HG02981 (cell line): ENCODE measurements at regions not wholly inside any gene's neighbourhood (a gene's known extent, or its start where the extent isn't known, plus 50 kb on each side); places are given as distances from the start of the nearest gene placed in this dataset.

Source experiments
- ATAC-seq: cut with Tn5 transposase; IDR thresholded peaks from one replicate; pipeline ENCODE4 v1.9.1; 2021; ENCODE audit warnings: mild to moderate bottlenecking, moderate library complexity; ENCODE audit not compliant: unreplicated experiment

GRCh38 chr2:16335947-16336346, 329.7 kb downstream of the CYRIA start:
- ATAC-seq, result no peak

GRCh38 chr2:16335604-16335930, 330.1 kb downstream of the CYRIA start:
- ATAC-seq, result no peak

GRCh38 chr2:16334886-16335603, 330.6 kb downstream of the CYRIA start:
- ATAC-seq, result no peak

- ATAC-seq, result no peak
These were observed 331.3 kb downstream of the CYRIA start for GRCh38 chr2:16334366-16334765.

- ATAC-seq, result no peak
These were observed 332.0 kb downstream of the CYRIA start for GRCh38 chr2:16333681-16334080.

- no peak for ATAC-seq
These were observed 332.7 kb downstream of the CYRIA start for GRCh38 chr2:16332681-16333557.

GRCh38 chr2:16331772-16332171, 333.9 kb downstream of the CYRIA start:
- ATAC-seq, result no peak

GRCh38 chr2:16330982-16331381, 334.7 kb downstream of the CYRIA start:
- ATAC-seq, result no peak

- ATAC-seq, result no peak
These were observed 335.1 kb downstream of the CYRIA start for GRCh38 chr2:16330571-16330970.

- ATAC-seq, result no peak
These were observed 335.6 kb downstream of the CYRIA start for GRCh38 chr2:16330012-16330411.

GRCh38 chr2:16329421-16329820, 336.2 kb downstream of the CYRIA start:
- no peak for ATAC-seq

- ATAC-seq, result no peak
These were observed 337.0 kb downstream of the CYRIA start for GRCh38 chr2:16328521-16329190.

- no peak for ATAC-seq
These were observed 338.3 kb downstream of the CYRIA start for GRCh38 chr2:16327326-16327725.

- ATAC-seq, result no peak
These were observed 338.8 kb downstream of the CYRIA start for GRCh38 chr2:16326711-16327300.

GRCh38 chr2:16325976-16326510, 339.6 kb downstream of the CYRIA start:
- ATAC-seq, result no peak

GRCh38 chr2:16325016-16325975, 340.3 kb downstream of the CYRIA start:
- ATAC-seq, result no peak

GRCh38 chr2:16324544-16324937, 341.1 kb downstream of the CYRIA start:
- no peak for ATAC-seq

- no peak for ATAC-seq
These were observed 341.8 kb downstream of the CYRIA start for GRCh38 chr2:16323551-16324543.

GRCh38 chr2:16323126-16323520, 342.5 kb downstream of the CYRIA start:
- ATAC-seq, result no peak
